Testis (tissue), 2 donors: ENCODE measurements at regions not wholly inside any gene's neighbourhood (a gene's known extent, or its start where the extent isn't known, plus 50 kb on each side); places are given as distances from the start of the nearest gene placed in this dataset.

ENCODE experiments used
- POLR2A ChIP-seq: fragments of 450-650 bp; IDR thresholded peaks from one replicate; pipeline ENCODE4 v1.6.1; 2017; ENCODE audit warnings: antibody characterized with exemption, mild to moderate bottlenecking, moderate library complexity
- TF ChIP-seq, protein P1 (sequence below), 3 experiments: fragments of 450-650 bp in 2 of 3; fragments of 200-600 bp in 1 of 3; sonication (generic) in 1 of 3; IDR thresholded peaks; one replicate each; pipeline ENCODE4 v1.5.1; 2016 to 2019; ENCODE audit warnings: antibody characterized with exemption in 3 of 3, mild to moderate bottlenecking in 2 of 3, moderate library complexity in 1 of 3

DNA sequence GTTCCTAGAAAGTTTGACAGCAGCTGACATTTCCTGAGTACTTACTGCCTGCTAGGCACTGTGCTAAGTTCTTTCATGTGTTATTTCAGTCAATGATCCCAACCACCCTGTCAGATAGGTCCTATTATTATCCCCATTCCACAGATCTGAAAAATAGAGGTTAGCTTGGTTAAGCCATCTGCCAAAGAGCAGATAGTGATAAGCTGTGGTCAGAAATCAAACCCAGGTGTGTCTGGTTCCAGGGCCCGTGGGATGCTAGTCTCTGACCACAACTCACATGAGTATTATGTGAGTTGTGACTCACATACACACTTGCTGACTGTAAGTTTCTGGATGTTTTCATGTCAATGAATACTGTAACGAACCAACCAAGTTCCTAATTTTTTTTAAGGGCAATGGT lies 132.0 kb upstream of the APCDD1 start:
- TF ChIP-seq, protein P1, sequence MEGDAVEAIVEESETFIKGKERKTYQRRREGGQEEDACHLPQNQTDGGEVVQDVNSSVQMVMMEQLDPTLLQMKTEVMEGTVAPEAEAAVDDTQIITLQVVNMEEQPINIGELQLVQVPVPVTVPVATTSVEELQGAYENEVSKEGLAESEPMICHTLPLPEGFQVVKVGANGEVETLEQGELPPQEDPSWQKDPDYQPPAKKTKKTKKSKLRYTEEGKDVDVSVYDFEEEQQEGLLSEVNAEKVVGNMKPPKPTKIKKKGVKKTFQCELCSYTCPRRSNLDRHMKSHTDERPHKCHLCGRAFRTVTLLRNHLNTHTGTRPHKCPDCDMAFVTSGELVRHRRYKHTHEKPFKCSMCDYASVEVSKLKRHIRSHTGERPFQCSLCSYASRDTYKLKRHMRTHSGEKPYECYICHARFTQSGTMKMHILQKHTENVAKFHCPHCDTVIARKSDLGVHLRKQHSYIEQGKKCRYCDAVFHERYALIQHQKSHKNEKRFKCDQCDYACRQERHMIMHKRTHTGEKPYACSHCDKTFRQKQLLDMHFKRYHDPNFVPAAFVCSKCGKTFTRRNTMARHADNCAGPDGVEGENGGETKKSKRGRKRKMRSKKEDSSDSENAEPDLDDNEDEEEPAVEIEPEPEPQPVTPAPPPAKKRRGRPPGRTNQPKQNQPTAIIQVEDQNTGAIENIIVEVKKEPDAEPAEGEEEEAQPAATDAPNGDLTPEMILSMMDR (IDR thresholded peaks at IDR 0.05): no peak
- TF ChIP-seq POLR2A: no peak
